ENCODE measurements at regions not wholly inside any gene's neighbourhood (a gene's known extent, or its start where the extent isn't known, plus 50 kb on each side); places are given as distances from the start of the nearest gene placed in this dataset.

DNA sequence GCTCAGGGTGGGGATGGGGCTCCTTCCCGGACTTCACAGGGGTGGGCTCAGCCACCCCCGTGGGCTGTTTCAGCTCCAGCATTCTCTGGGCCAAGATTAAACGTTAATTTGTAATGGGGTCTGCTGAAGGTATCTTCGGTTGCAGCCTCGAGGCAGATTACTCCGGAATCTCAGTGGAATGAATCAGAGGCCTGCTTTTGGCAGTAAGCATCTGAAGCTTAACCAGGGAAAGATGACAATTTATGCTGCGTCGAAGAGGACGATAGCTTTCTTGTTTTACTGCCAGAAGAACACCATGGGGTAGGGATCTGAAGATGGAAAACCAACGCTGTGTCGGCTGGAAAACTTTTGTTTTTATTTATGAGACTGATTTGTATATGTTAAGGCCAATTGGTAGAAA, 129.2 kb upstream of the MSX1 start:
- no peak for DNase-seq (ENCODE audit: low read depth, low spot score)
- TF ChIP-seq, protein P1, sequence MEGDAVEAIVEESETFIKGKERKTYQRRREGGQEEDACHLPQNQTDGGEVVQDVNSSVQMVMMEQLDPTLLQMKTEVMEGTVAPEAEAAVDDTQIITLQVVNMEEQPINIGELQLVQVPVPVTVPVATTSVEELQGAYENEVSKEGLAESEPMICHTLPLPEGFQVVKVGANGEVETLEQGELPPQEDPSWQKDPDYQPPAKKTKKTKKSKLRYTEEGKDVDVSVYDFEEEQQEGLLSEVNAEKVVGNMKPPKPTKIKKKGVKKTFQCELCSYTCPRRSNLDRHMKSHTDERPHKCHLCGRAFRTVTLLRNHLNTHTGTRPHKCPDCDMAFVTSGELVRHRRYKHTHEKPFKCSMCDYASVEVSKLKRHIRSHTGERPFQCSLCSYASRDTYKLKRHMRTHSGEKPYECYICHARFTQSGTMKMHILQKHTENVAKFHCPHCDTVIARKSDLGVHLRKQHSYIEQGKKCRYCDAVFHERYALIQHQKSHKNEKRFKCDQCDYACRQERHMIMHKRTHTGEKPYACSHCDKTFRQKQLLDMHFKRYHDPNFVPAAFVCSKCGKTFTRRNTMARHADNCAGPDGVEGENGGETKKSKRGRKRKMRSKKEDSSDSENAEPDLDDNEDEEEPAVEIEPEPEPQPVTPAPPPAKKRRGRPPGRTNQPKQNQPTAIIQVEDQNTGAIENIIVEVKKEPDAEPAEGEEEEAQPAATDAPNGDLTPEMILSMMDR (IDR thresholded peaks at IDR 0.05; ENCODE audit: insufficient read depth, low read length, missing control alignments): no peak
- no peak overlapping the region for H3K4me3 ChIP-seq (ENCODE audit: low read depth, low read length)
- POLR2A ChIA-PET: no interaction called here
- CTCF ChIA-PET: no interaction called here

- TF ChIP-seq, protein P1 (IDR thresholded peaks at IDR 0.05; ENCODE audit: insufficient read depth, low read length, missing control alignments): no peak
- DNase-seq (ENCODE audit: low read depth, low spot score): no peak
- H3K4me3 ChIP-seq (ENCODE audit: low read depth, low read length): no peak overlapping the region
- CTCF ChIA-PET: no interaction called here
- POLR2A ChIA-PET: no interaction called here
Measured at GRCh38 chr4:4729206-4729605, 130.3 kb upstream of the MSX1 start.

DNA sequence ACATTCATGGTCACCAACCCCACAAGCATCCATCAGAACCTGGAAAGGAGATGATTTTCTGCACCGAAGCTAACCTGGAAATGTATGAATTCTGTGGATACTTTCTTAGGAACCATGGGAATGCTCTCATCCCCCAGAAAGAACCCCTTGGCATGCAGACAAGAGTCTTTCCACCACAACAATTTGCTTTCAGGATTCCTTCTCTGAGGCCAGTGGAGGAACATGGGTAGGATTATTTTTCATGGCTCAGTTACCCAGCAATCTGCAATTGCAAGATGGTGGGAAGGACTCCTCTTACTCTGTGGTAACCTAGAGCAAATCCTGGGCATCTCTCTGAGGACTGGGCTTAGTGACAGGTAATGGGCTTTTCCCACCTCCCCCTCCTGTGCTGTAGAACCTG, 131.9 kb upstream of the MSX1 start:
- DNase-seq (ENCODE audit: low read depth, low spot score): no peak
- TF ChIP-seq, protein P1 (IDR thresholded peaks at IDR 0.05; ENCODE audit: insufficient read depth, low read length, missing control alignments): no peak
- CTCF ChIA-PET: no interaction called here
- H3K4me3 ChIP-seq (ENCODE audit: low read depth, low read length): no peak overlapping the region
- POLR2A ChIA-PET: no interaction called here

GRCh38 chr4:4726051-4726450, 133.4 kb upstream of the MSX1 start:
- TF ChIP-seq, protein P1 (IDR thresholded peaks at IDR 0.05; ENCODE audit: insufficient read depth, low read length, missing control alignments): peak; percentile 16
- POLR2A ChIA-PET: no interaction called here
- CTCF ChIA-PET: no interaction called here
- H3K4me3 ChIP-seq (ENCODE audit: low read depth, low read length): no peak overlapping the region
- DNase-seq (ENCODE audit: low read depth, low spot score): no peak

DNA sequence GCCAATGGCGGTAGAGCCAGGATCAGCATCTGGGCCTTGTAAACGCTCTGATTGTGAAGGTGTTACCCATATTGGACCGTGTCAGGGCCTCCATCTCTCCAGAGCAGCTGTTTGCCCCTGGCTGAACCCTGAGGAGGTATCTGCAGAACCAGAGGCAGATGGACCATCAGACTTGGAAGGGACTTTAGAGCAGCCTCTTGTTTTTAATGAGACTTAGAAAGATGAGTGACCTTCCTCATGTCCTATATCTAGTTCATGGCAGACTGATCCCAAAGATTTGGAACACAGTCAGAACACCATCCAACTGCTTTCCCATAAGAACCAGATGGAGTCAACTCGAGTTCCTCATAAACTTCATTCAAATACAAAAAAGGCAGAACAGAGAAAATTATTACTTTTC, 135.1 kb upstream of the MSX1 start:
- no peak overlapping the region for H3K4me3 ChIP-seq (ENCODE audit: low read depth, low read length)
- no peak for DNase-seq (ENCODE audit: low read depth, low spot score)
- ChIA-PET CTCF (no interaction called here), POLR2A (no interaction called here)
- TF ChIP-seq, protein P1 (IDR thresholded peaks at IDR 0.05; ENCODE audit: insufficient read depth, low read length, missing control alignments): no peak

DNA sequence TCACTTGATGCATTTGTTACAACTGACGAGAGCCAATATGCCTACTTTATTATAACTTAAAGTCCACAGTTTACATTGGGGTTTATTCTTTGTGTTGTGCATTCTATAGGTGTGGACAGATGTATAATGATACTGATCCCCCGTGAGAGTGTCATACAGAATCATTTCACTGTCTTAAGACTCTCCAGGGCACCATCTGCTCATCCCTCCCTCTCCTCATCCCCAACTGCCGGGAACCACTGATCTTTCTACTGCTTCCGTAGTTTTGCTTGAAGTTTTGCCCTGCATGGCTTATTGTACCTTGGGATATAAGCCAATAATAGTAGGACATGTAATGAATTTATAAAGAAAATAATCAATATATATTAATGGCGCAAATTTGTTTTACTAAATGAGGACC, 137.8 kb upstream of the MSX1 start:
- DNase-seq (ENCODE audit: low read depth, low spot score): no peak
- TF ChIP-seq, protein P1 (IDR thresholded peaks at IDR 0.05; ENCODE audit: insufficient read depth, low read length, missing control alignments): no peak
- no peak overlapping the region for H3K4me3 ChIP-seq (ENCODE audit: low read depth, low read length)
- CTCF ChIA-PET: no interaction called here
- POLR2A ChIA-PET: no interaction called here
